ENCODE measurements at regions not wholly inside any gene's neighbourhood (a gene's known extent, or its start where the extent isn't known, plus 50 kb on each side); places are given as distances from the start of the nearest gene placed in this dataset.
A peak's percentile ranks its signal among the peaks of the same experiment; 100 is the strongest.
"Not testable (repeated sequence)": the region's sequence is repeated elsewhere in the genome, so short reads cannot be mapped to it uniquely, and the experiment has no call there.

- intact Hi-C loops (cut with DNase I): no loop called here
- TF ChIP-seq EP300 (IDR thresholded peaks at IDR 0.05): no peak
- TF ChIP-seq POLR2AphosphoS5 (IDR thresholded peaks at IDR 0.05): no peak
- TF ChIP-seq CTCF (IDR thresholded peaks at IDR 0.05): no peak
- TF ChIP-seq POLR2A (IDR thresholded peaks at IDR 0.05; ENCODE audit: low read depth): no peak
- H3K4me3 ChIP-seq: no peak overlapping the region
- DNase-seq (ENCODE audit: extremely low spot score): peak; percentile 34
- H3K9me3 ChIP-seq: no peaks in the 10 kb centered on the region
- no peak overlapping the region for H3K27ac ChIP-seq (replicated peaks in 1 of 4)
- H3K4me1 ChIP-seq: peaks cover 0 to 5% (median 1%) of the 10 kb centered on the region in 4 donors
- WGBS: 83% methylated on average over 1 of the region's 1 CpG
- H3K27me3 ChIP-seq: no peaks in the 10 kb centered on the region
- no peaks in the 10 kb centered on the region for H3K36me3 ChIP-seq
These were observed 53.8 kb downstream of the ADRB2 start for GRCh38 chr5:148880197-148880596.

GRCh38 chr5:148880696-148881095 lies 54.3 kb downstream of the ADRB2 start:
- intact Hi-C loops (cut with DNase I): no loop called here
- Histone ChIP-seq H3K36me3 (no peaks in the 10 kb centered on the region), H3K9me3 (no peaks in the 10 kb centered on the region), H3K27me3 (no peaks in the 10 kb centered on the region), H3K4me1 (peaks cover 0 to under 1% (median 0%) of the 10 kb centered on the region in 4 donors), H3K27ac (replicated peaks in 1 of 4) (no peak overlapping the region), H3K4me3 (no peak overlapping the region)
- WGBS: 80% methylated on average over 2 of the region's 2 CpGs
- peak; percentile 47 for DNase-seq (ENCODE audit: extremely low spot score)
- no peak for TF ChIP-seq CTCF (IDR thresholded peaks at IDR 0.05)
- TF ChIP-seq EP300 (IDR thresholded peaks at IDR 0.05): no peak
- no peak for TF ChIP-seq POLR2AphosphoS5 (IDR thresholded peaks at IDR 0.05)
- no peak for TF ChIP-seq POLR2A (IDR thresholded peaks at IDR 0.05; ENCODE audit: low read depth)

- Histone ChIP-seq H3K27me3 (no peaks in the 10 kb centered on the region), H3K27ac (replicated peaks in 1 of 4) (no peak overlapping the region), H3K4me3 (no peak overlapping the region), H3K36me3 (no peaks in the 10 kb centered on the region), H3K4me1 (no peaks in the 10 kb centered on the region), H3K9me3 (no peaks in the 10 kb centered on the region)
- no peak for DNase-seq (ENCODE audit: extremely low spot score)
- intact Hi-C loops (cut with DNase I): no loop called here
- 61% methylated on average over 2 of the region's 2 CpGs for WGBS
- TF ChIP-seq POLR2AphosphoS5 (IDR thresholded peaks at IDR 0.05) (no peak), POLR2A (IDR thresholded peaks at IDR 0.05; ENCODE audit: low read depth) (no peak), CTCF (IDR thresholded peaks at IDR 0.05) (no peak), EP300 (IDR thresholded peaks at IDR 0.05) (no peak)
These were observed 55.9 kb downstream of the ADRB2 start for GRCh38 chr5:148882332-148882731.

GRCh38 chr5:148884339-148885020 lies 58.1 kb downstream of the ADRB2 start:
- no peak for TF ChIP-seq POLR2A (IDR thresholded peaks at IDR 0.05; ENCODE audit: low read depth)
- peak; percentile 37 for DNase-seq (ENCODE audit: extremely low spot score)
- Histone ChIP-seq H3K4me1 (no peaks in the 10 kb centered on the region), H3K36me3 (no peaks in the 10 kb centered on the region), H3K4me3 (no peak overlapping the region), H3K27me3 (no peaks in the 10 kb centered on the region), H3K9me3 (no peaks in the 10 kb centered on the region), H3K27ac (replicated peaks in 1 of 4) (no peak overlapping the region)
- 78% methylated on average over 3 of the region's 3 CpGs for WGBS
- intact Hi-C loops (cut with DNase I): no loop called here

- Histone ChIP-seq H3K27ac (replicated peaks in 1 of 4) (no peak overlapping the region), H3K4me3 (no peak overlapping the region), H3K27me3 (no peaks in the 10 kb centered on the region), H3K4me1 (no peaks in the 10 kb centered on the region), H3K36me3 (no peaks in the 10 kb centered on the region), H3K9me3 (no peaks in the 10 kb centered on the region)
- TF ChIP-seq CTCF (IDR thresholded peaks at IDR 0.05) (no peak), POLR2AphosphoS5 (IDR thresholded peaks at IDR 0.05) (no peak), POLR2A (IDR thresholded peaks at IDR 0.05; ENCODE audit: low read depth) (no peak), EP300 (IDR thresholded peaks at IDR 0.05) (no peak)
- no peak for DNase-seq (ENCODE audit: extremely low spot score)
- intact Hi-C loops (cut with DNase I): no loop called here
These were observed 60.9 kb downstream of the ADRB2 start for GRCh38 chr5:148887123-148887881.

GRCh38 chr5:148889936-148890335 lies 63.5 kb downstream of the ADRB2 start:
- H3K9me3 ChIP-seq; H3K4me3 ChIP-seq; H3K27ac ChIP-seq (replicated peaks in 1 of 4); H3K27me3 ChIP-seq; H3K4me1 ChIP-seq; intact Hi-C loops (cut with DNase I); DNase-seq (ENCODE audit: extremely low spot score); H3K36me3 ChIP-seq: not testable (repeated sequence)
- 94% methylated on average over 5 of the region's 5 CpGs for WGBS

GRCh38 chr5:148895441-148895840 lies 69.0 kb downstream of the ADRB2 start:
- WGBS: 94% methylated on average over 1 of the region's 1 CpG
- intact Hi-C loops (cut with DNase I); H3K27me3 ChIP-seq: not testable (repeated sequence)

More at GRCh38 chr5:148895441-148895840, 69.0 kb downstream of the ADRB2 start:
- H3K4me1 ChIP-seq; H3K36me3 ChIP-seq; H3K27ac ChIP-seq (replicated peaks in 1 of 4); DNase-seq (ENCODE audit: extremely low spot score); H3K4me3 ChIP-seq; H3K9me3 ChIP-seq: not testable (repeated sequence)

Data from esophagus muscularis mucosa (tissue), 4 donors.